Kidney (tissue), 13 donors: ENCODE measurements at regions not wholly inside any gene's neighbourhood (a gene's known extent, or its start where the extent isn't known, plus 50 kb on each side); places are given as distances from the start of the nearest gene placed in this dataset.

Source experiments
- DNase-seq, 5 donors: peaks; one replicate each; pipeline ENCODE4 v3.0.0-alpha.2; 2013 to 2020
- FAIRE-seq: peaks from 2 replicates; lab custom pipeline; 2012; peaks lifted over from hg19 to GRCh38; lab: Jason Lieb, UNC
- H3K27ac ChIP-seq, 2 donors: one replicate each; pipeline ENCODE4 v1.7.0; 2013; ENCODE audit warnings: low read depth in 2 of 2, low read length in 2 of 2, inconsistent platforms in 1 of 2
- H3K27me3 ChIP-seq: one replicate; pipeline ENCODE4 v1.7.1; 2013; ENCODE audit warnings: low read length, inconsistent platforms; ENCODE audit not compliant: control insufficient read depth, insufficient read depth
- H3K36me3 ChIP-seq, 3 donors: one replicate each; pipeline versions ENCODE4 v1.7.0 to v1.7.1; 2013; ENCODE audit warnings: low read length in 3 of 3, control low read depth in 1 of 3, inconsistent platforms in 1 of 3; ENCODE audit not compliant: insufficient read depth in 3 of 3, control insufficient read depth in 2 of 3
- H3K4me1 ChIP-seq, 3 donors: one replicate each; pipeline versions ENCODE4 v1.7.0 to v1.7.1; 2013; ENCODE audit warnings: low read length in 3 of 3, inconsistent platforms in 1 of 3, low read depth in 1 of 3; ENCODE audit not compliant: control insufficient read depth in 2 of 3, insufficient read depth in 2 of 3
- H3K4me3 ChIP-seq, 3 donors: one replicate each; pipeline versions ENCODE4 v1.7.0 to v1.8.1; 2013; ENCODE audit warnings: low read length in 3 of 3, control low read depth in 1 of 3, inconsistent platforms in 1 of 3
- H3K9ac ChIP-seq, 3 donors: one replicate each; pipeline versions ENCODE4 v1.7.0 to v1.7.1; 2013; ENCODE audit warnings: low read length in 3 of 3, control low read depth in 1 of 3, inconsistent platforms in 1 of 3
- H3K9me3 ChIP-seq, 3 donors: one replicate each; pipeline versions ENCODE4 v1.7.0 to v1.7.1; 2013; ENCODE audit warnings: low read length in 3 of 3, control low read depth in 1 of 3, inconsistent platforms in 1 of 3; ENCODE audit not compliant: control insufficient read depth in 2 of 3, insufficient read depth in 1 of 3
- CTCF ChIP-seq: IDR thresholded peaks from 3 replicates; pipeline ENCODE4 v1.5.1; 2012; ENCODE audit warnings: mild to moderate bottlenecking, moderate library complexity, borderline replicate concordance; ENCODE audit not compliant: insufficient read depth; ENCODE audit errors: extremely low read depth
- intact Hi-C: fragments of 100-400 bp; cut with DNase I; formaldehyde crosslinking; loops from one replicate; pipeline ENCODE4 v1.11.1; 2022
- donor health status: control.
- donor health status: control.
- donor health status: control.
- donor health status: control.
- donor health status: control.
- donor health status: DM: yes; HTN: yes; CAD: no.
- donor health status: Normal renal cell carcinoma (clear cell type).

GRCh38 chr16:79312502-79312901 is 288.0 kb downstream of the MAF start:
- no peak for FAIRE-seq
- no peak overlapping the region for H3K4me3 ChIP-seq
- H3K4me1 ChIP-seq, result no peaks in the 10 kb centered on the region
- H3K36me3 ChIP-seq, result no peaks in the 10 kb centered on the region
- intact Hi-C loops, result no loop called here
- TF ChIP-seq CTCF, result no peak
- DNase-seq, result no peak
- no peak overlapping the region for H3K9ac ChIP-seq
- no peak overlapping the region for H3K27ac ChIP-seq
- no peaks in the 10 kb centered on the region for H3K27me3 ChIP-seq
- no peaks in the 10 kb centered on the region for H3K9me3 ChIP-seq

GRCh38 chr16:79310710-79311109 is 289.8 kb downstream of the MAF start:
- intact Hi-C loops, result no loop called here
- H3K36me3 ChIP-seq, result no peaks in the 10 kb centered on the region
- H3K4me1 ChIP-seq, result no peaks in the 10 kb centered on the region
- no peak for TF ChIP-seq CTCF
- H3K9me3 ChIP-seq, result no peaks in the 10 kb centered on the region
- no peaks in the 10 kb centered on the region for H3K27me3 ChIP-seq
- no peak for FAIRE-seq
- H3K27ac ChIP-seq, result no peak overlapping the region
- no peak overlapping the region for H3K4me3 ChIP-seq
- no peak overlapping the region for H3K9ac ChIP-seq
- DNase-seq, result no peak

- DNase-seq (peak in 2 of 5 donors; percentile 48 to 56), FAIRE-seq (no peak)
- no peak overlapping the region for H3K4me3 ChIP-seq
- intact Hi-C loops, result no loop called here
- no peaks in the 10 kb centered on the region for H3K4me1 ChIP-seq
- H3K27me3 ChIP-seq, result no peaks in the 10 kb centered on the region
- no peak for TF ChIP-seq CTCF
- H3K36me3 ChIP-seq, result no peaks in the 10 kb centered on the region
- no peak overlapping the region for H3K27ac ChIP-seq
- H3K9me3 ChIP-seq, result no peaks in the 10 kb centered on the region
- H3K9ac ChIP-seq, result no peak overlapping the region
These were observed 290.9 kb downstream of the MAF start for GRCh38 chr16:79309606-79310005.

- intact Hi-C loops, result no loop called here
These were observed 293.3 kb downstream of the MAF start for GRCh38 chr16:79307214-79307613.

More at GRCh38 chr16:79307214-79307613, 293.3 kb downstream of the MAF start:
- Histone ChIP-seq H3K4me3 (no peak overlapping the region), H3K27ac (no peak overlapping the region), H3K9ac (no peak overlapping the region), H3K36me3 (no peaks in the 10 kb centered on the region), H3K9me3 (no peaks in the 10 kb centered on the region), H3K27me3 (no peaks in the 10 kb centered on the region), H3K4me1 (no peaks in the 10 kb centered on the region)
- no peak for TF ChIP-seq CTCF
- no peak for FAIRE-seq
- DNase-seq, result peak in 1 of 5 donors; percentile 68
